Colon (tissue), 2 donors: ENCODE measurements at regions not wholly inside any gene's neighbourhood (a gene's known extent, or its start where the extent isn't known, plus 50 kb on each side); places are given as distances from the start of the nearest gene placed in this dataset.
"Not testable (repeated sequence)": the region's sequence is repeated elsewhere in the genome, so short reads cannot be mapped to it uniquely, and the experiment has no call there.

Source experiments
- FAIRE-seq: peaks from 2 replicates; lab custom pipeline; 2012; peaks lifted over from hg19 to GRCh38; lab: Jason Lieb, UNC
- donor health status: control.
- donor health status: control.

DNA sequence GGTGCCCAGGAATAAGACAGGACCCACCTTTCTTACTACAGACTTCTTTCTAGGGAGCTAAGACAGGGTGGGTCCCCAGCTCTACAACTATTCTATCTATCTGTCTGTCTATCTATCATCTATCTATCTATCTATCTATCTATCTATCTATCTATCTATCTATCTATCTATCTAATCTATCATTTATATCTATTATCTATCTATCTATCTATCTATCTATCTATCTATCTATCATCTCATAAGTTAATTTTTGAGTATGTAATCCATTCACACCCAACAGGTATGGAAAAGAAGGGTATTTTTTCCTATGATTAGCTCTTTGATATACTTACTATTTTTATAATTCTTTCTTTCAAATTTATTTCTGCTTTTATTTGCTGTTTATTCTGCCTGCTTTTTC is 55.9 kb downstream of the BAMBI start:
- FAIRE-seq = no peak

- FAIRE-seq = no peak
Measured at GRCh38 chr10:28733647-28734046, 56.3 kb downstream of the BAMBI start.

DNA sequence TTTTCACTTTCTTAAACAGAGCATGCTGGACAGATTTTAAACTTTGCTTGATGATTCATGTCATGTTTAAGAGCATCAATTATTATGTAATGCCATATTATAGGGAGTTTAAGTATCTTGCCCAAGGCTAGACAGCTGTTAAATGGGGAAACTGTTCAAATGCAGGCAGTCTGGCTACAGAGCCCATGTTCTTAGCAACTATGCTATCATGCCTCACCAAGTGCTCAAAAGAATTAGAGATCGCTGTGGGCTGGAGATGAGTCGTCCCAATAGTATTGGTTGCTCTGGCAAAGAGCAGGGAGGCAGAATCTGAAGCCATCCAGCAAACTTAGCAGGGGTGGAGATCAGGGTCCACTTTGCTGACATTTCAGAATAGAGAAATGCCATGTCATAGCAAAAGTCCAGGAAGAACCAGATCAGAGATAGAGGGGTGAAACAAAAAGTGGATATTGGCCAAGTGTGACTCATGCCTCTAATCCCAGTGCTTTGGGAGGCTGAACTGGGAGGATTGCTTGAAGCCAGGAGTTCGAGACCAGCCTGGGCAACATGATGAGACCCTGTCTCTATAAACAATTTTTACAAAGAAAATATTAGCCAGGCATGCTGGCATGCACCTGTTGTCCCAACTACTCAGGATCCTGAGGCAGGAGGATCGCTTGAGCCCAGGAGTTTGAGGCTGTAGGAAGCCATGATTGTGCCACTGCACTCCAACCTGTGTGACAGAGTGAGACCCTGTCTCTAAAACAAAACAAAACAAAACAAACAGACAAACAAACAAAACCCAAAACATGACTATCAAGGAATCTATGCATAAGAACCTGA is 57.8 kb downstream of the BAMBI start:
- FAIRE-seq = no peak

GRCh38 chr10:28737096-28737495 is 59.8 kb downstream of the BAMBI start:
- no peak for FAIRE-seq

DNA sequence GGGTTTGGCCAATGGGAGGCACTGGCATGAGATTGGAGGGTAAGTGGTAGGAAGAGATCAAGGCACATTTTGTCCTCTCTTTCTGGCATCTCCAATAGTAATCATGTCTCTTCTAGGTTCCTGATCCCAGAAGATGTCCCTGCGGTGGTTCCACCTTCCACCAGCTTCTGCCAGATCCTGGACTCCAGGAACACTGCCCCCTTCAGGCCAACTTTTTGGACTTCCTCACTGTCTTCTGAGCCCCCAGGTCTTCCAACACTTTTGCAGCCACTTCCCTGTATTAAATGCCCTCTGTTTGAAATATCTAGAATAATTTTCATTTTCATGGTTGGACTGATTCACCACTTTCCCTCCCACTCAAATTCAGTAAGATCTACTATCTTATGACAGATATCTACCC is 60.9 kb downstream of the BAMBI start:
- no peak for FAIRE-seq

GRCh38 chr10:28743576-28743975 is 66.3 kb downstream of the BAMBI start:
- no peak for FAIRE-seq

GRCh38 chr10:28744069-28744768 is 66.9 kb downstream of the BAMBI start:
- no peak for FAIRE-seq

DNA sequence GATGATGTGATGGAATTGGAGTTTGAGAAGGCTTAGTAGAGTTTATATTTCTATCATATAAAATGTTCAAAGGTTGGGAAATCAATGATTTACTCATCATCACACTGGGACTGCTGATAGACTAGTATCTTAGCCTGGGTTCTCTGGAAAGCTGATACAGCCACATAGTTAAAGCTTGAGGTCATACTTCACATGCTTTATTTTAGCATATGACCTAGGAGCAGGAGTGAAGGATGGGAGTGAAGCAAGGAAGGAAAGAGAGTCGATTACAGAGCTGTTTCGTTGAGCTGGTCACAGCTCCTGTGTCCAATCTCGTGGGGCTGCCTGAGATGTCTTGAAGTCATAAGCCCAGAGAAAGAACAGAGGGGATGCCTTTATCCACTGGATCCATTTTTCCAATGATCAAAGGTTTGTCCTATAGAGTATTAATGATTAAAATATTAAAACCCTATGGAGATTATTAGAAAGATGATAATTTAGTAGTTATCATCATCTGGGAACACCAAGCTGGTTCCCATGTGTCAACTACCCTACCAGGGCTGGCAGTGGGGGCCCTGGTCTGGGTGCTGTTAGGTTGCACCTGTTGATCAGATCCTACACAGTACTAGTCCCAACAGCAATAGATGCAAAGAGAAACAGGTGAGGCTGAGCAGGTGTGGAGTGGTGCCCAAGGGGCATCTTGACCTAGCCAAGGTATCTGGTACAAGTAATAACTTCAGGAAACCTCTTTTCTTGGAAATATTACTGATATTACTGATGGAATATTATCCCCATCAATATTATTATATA is 77.8 kb downstream of the BAMBI start:
- FAIRE-seq = no peak

- FAIRE-seq = no peak
Measured at GRCh38 chr10:28761084-28761846, 83.9 kb downstream of the BAMBI start.

- no peak for FAIRE-seq
Measured at GRCh38 chr10:28763471-28764170, 86.3 kb downstream of the BAMBI start.

- no peak for FAIRE-seq
Measured at GRCh38 chr10:28765641-28766040, 88.3 kb downstream of the BAMBI start.

GRCh38 chr10:28768227-28768626 is 90.9 kb downstream of the BAMBI start:
- FAIRE-seq = no peak

GRCh38 chr10:28769091-28769604 is 91.8 kb downstream of the BAMBI start:
- FAIRE-seq = no peak

DNA sequence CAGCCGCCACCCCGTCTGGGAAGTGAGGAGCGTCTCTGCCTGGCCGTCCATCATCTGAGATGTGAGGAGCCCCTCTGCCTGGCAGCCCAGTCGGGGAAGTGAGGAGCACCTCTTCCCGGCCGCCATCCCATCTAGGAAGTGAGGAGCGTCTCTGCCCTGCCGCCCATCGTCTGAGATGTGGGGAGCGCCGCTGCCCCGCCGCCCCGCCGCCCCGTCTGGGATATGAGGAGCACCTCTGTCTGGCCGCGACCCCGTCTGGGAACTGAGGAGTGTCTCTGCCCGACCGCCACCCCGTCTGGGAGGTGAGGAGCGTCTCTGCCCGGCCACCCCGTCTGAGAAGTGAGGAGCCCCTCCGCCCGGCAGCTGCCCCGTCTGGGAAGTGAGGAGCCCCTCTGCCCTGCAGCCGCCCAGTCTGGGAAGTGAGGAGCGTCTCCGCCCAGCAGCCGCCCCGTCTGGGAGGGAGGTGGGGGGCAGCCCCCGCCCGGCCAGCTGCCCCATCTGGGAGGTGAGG is 94.3 kb downstream of the BAMBI start:
- FAIRE-seq = not testable (repeated sequence)

DNA sequence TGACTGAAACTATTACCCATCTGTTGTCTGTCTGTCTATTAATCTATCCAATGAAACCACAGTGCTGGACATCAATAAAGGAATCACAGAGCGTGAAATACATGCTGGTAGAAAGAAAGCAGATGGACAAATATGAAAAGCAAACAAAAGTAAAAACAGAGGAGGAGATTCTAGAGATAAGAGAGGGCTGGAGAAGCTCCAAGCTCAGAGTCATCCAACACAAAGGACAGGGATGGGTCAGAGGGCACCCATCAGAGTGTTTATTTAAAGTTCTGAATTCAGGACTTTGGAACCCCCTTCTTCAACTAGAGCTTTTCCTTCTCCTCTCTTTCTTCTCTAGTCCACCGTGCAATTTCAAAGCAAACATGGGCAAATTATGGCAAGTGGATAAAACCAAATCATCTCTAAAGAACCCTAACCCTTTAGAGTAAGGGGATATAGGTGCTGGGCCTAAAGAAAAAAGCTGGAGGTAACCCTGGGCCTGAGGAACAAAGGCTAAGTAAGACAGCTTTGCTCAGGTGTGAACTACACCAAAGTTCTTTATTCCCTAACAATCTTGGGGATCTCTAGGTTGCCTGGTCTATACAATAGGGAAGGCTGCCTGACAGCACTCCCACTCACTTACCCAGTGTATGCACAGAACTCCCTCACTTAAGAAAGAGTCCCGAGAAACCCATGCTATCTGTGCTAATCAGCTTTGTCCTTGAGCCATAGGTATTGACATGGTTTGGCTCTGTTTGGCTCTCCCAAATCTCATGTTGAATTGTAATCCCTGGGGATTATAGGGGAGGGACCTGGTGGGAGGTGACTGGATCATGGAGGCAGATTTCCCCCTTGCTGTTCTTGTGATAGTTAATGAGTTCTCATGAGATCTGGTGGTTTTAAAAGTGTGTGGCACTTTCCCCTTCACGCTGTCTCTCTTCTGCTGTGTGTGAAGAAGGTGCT is 97.0 kb downstream of the BAMBI start:
- FAIRE-seq = no peak

DNA sequence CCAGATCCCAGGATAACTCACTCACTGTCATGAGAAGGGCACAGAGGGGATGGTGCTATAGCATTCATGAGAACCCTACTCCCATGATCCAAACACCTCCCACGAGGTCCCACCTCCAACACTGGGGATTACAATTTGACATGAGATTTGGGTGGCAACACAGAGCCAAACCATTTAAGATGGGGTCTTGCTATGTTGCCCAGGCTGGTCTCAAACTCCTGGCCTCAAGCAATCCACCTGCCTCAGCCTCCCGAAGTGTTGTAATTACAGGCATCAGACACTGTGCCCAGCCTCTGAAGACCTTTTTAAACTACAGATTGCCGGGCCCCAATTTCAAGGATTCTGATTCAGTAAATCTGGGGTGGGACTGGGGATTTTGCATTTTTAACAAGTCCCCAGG is 98.5 kb downstream of the BAMBI start:
- no peak for FAIRE-seq

DNA sequence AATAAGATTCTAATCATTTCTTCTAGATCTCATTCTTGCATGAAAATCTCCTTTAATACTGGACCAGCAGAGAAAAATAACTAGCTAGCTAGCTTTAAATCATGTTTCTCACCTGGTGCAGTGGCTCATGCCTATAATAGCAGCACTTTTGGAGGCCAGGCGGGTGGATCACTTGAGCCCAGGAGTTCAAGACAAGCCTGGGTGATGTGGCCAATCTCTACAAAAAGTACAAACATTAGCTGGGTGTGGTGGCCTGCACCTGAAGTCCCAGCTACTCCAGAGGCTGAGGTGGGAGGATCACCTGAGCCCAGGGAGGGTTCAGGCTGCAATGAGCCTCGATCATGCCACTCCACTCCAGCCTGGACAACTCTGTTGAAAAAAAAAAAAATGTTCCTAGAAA is 99.2 kb downstream of the BAMBI start:
- no peak for FAIRE-seq

GRCh38 chr10:28777911-28778310 is 100.6 kb downstream of the BAMBI start:
- no peak for FAIRE-seq

DNA sequence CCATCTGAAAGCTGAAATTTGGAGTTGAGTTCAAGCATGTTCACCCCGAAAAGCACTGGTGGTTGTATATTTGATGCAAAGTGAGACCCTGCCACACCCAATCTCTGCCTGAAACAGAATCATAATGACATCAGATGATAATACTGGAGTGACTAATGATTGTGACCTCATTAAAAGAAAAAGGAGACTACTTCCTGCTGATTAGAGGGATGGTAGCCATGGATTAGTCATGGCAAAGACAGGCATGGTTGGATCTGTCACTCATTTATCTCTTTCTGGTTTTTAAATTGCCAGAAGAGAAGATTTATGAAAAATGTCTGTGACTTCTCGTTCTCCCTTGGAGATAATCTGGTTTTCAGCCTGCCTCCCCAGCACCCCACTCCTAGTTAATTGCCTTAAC is 101.2 kb downstream of the BAMBI start:
- FAIRE-seq = no peak

- FAIRE-seq = no peak
Measured at GRCh38 chr10:28781296-28781695, 104.0 kb downstream of the BAMBI start.
